ENCODE measurements at regions not wholly inside any gene's neighbourhood (a gene's known extent, or its start where the extent isn't known, plus 50 kb on each side); places are given as distances from the start of the nearest gene placed in this dataset.

DNA sequence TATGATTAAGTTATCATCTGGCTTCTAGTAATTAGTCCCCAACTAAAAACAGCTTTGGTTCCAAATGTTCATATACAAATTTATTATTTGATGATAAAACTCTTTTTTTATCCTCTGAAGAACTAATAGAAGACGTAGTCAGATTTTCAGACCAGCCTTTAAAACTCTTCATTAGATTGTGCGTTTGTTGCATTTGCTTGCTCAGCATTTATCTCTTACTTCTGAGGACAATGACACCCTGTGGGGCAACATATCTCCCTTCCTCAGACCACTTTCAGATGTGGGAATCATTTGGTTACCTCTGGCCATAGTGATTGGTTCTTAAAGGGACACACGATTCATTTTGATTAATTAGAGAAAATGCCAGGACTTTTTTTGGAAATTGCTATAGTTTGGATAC, 481.8 kb downstream of the HAO1 start:
- H3K36me3 ChIP-seq (ENCODE audit: control insufficient read depth in 4 of 4, insufficient read depth in 4 of 4, low read length in 4 of 4) = no peaks in the 10 kb centered on the region
- DNase-seq = no peak
- no peak overlapping the region for H3K4me3 ChIP-seq
- no peak for TF ChIP-seq CTCF (IDR thresholded peaks at IDR 0.05; ENCODE audit: control extremely low read depth, extremely low read depth)
- ATAC-seq (ENCODE audit: insufficient read depth, low FRiP score) = no peak
- no peaks in the 10 kb centered on the region for H3K4me1 ChIP-seq (ENCODE audit: control insufficient read depth in 5 of 5, insufficient read depth in 5 of 5, low read length in 5 of 5)
- H3K9me3 ChIP-seq (ENCODE audit: control insufficient read depth in 4 of 4, insufficient read depth in 3 of 4, low read length in 3 of 4) = no peaks in the 10 kb centered on the region
- H3K9ac ChIP-seq (ENCODE audit: insufficient read depth in 1 of 2, low read length in 2 of 2) = no peak overlapping the region
- 90 to 91% methylated on average over 3 of the region's 3 CpGs for WGBS, 2 donors
- no peaks in the 10 kb centered on the region for H3K27me3 ChIP-seq (ENCODE audit: control insufficient read depth in 3 of 3, insufficient read depth in 3 of 3, low read length in 2 of 3)
- H3K27ac ChIP-seq (ENCODE audit: low read depth in 1 of 2, low read length in 1 of 2) = no peak overlapping the region

DNA sequence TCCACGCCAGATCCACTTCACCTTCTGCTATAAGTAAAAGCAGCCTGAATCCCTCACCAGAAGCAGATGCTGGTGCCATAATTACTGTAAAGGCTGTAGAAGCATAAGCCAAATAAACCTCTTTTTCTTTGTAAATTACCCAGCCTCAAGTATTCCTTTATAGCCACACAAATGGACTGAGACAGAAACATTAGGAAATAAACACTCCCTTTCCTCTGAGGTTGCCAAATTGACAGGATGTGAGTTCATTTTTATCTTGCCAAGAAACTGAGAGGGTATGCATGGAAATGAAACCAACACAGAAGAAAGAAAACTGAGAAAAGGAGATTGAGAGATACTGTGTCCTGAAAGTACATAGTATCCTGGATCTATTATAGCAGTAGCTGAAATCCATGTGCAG, 481.2 kb downstream of the HAO1 start:
- 39 to 63% methylated on average over 1 of the region's 1 CpG for WGBS, 2 donors
- H3K36me3 ChIP-seq (ENCODE audit: control insufficient read depth in 4 of 4, insufficient read depth in 4 of 4, low read length in 4 of 4) = no peaks in the 10 kb centered on the region
- H3K4me3 ChIP-seq = no peak overlapping the region
- no peaks in the 10 kb centered on the region for H3K27me3 ChIP-seq (ENCODE audit: control insufficient read depth in 3 of 3, insufficient read depth in 3 of 3, low read length in 2 of 3)
- no peak overlapping the region for H3K27ac ChIP-seq (ENCODE audit: low read depth in 1 of 2, low read length in 1 of 2)
- H3K9me3 ChIP-seq (ENCODE audit: control insufficient read depth in 4 of 4, insufficient read depth in 3 of 4, low read length in 3 of 4) = no peaks in the 10 kb centered on the region
- ATAC-seq (ENCODE audit: insufficient read depth, low FRiP score) (no peak), DNase-seq (peak in 2 of 3 donors; percentile 32 to 50)
- TF ChIP-seq CTCF (IDR thresholded peaks at IDR 0.05; ENCODE audit: control extremely low read depth, extremely low read depth) = no peak
- no peaks in the 10 kb centered on the region for H3K4me1 ChIP-seq (ENCODE audit: control insufficient read depth in 5 of 5, insufficient read depth in 5 of 5, low read length in 5 of 5)
- H3K9ac ChIP-seq (ENCODE audit: insufficient read depth in 1 of 2, low read length in 2 of 2) = no peak overlapping the region

- no peak overlapping the region for H3K4me3 ChIP-seq
- TF ChIP-seq CTCF (IDR thresholded peaks at IDR 0.05; ENCODE audit: control extremely low read depth, extremely low read depth) = no peak
- no peaks in the 10 kb centered on the region for H3K27me3 ChIP-seq (ENCODE audit: control insufficient read depth in 3 of 3, insufficient read depth in 3 of 3, low read length in 2 of 3)
- no peaks in the 10 kb centered on the region for H3K4me1 ChIP-seq (ENCODE audit: control insufficient read depth in 5 of 5, insufficient read depth in 5 of 5, low read length in 5 of 5)
- WGBS, 2 donors = 79 to 90% methylated on average over 1 of the region's 1 CpG
- H3K27ac ChIP-seq (ENCODE audit: low read depth in 1 of 2, low read length in 1 of 2) = no peak overlapping the region
- no peaks in the 10 kb centered on the region for H3K36me3 ChIP-seq (ENCODE audit: control insufficient read depth in 4 of 4, insufficient read depth in 4 of 4, low read length in 4 of 4)
- no peaks in the 10 kb centered on the region for H3K9me3 ChIP-seq (ENCODE audit: control insufficient read depth in 4 of 4, insufficient read depth in 3 of 4, low read length in 3 of 4)
- no peak overlapping the region for H3K9ac ChIP-seq (ENCODE audit: insufficient read depth in 1 of 2, low read length in 2 of 2)
- DNase-seq (no peak), ATAC-seq (ENCODE audit: insufficient read depth, low FRiP score) (no peak)
These were observed 477.0 kb downstream of the HAO1 start for GRCh38 chr20:7463290-7463689.

- no peaks in the 10 kb centered on the region for H3K36me3 ChIP-seq (ENCODE audit: control insufficient read depth in 4 of 4, insufficient read depth in 4 of 4, low read length in 4 of 4)
- H3K27me3 ChIP-seq (ENCODE audit: control insufficient read depth in 3 of 3, insufficient read depth in 3 of 3, low read length in 2 of 3) = no peaks in the 10 kb centered on the region
- no peaks in the 10 kb centered on the region for H3K4me1 ChIP-seq (ENCODE audit: control insufficient read depth in 5 of 5, insufficient read depth in 5 of 5, low read length in 5 of 5)
These were observed 469.3 kb downstream of the HAO1 start for GRCh38 chr20:7470912-7471311.

More at GRCh38 chr20:7470912-7471311, 469.3 kb downstream of the HAO1 start:
- no peaks in the 10 kb centered on the region for H3K9me3 ChIP-seq (ENCODE audit: control insufficient read depth in 4 of 4, insufficient read depth in 3 of 4, low read length in 3 of 4)
- DNase-seq (no peak), ATAC-seq (ENCODE audit: insufficient read depth, low FRiP score) (no peak)
- no peak overlapping the region for H3K4me3 ChIP-seq
- H3K9ac ChIP-seq (ENCODE audit: insufficient read depth in 1 of 2, low read length in 2 of 2) = no peak overlapping the region
- 68 to 75% methylated on average over 2 of the region's 2 CpGs for WGBS, 2 donors
- no peak overlapping the region for H3K27ac ChIP-seq (ENCODE audit: low read depth in 1 of 2, low read length in 1 of 2)
- TF ChIP-seq CTCF (IDR thresholded peaks at IDR 0.05; ENCODE audit: control extremely low read depth, extremely low read depth) = no peak

Data from lung (tissue), 11 donors.